Ishikawa (cell line): ENCODE measurements at regions not wholly inside any gene's neighbourhood (a gene's known extent, or its start where the extent isn't known, plus 50 kb on each side); places are given as distances from the start of the nearest gene placed in this dataset.

ENCODE experiments used
- CEBPB ChIP-seq: IDR thresholded peaks from 2 replicates; pipeline ENCODE4 v1.6.1; 2012
- CREB1 ChIP-seq: IDR thresholded peaks from 2 replicates; pipeline ENCODE4 v1.6.1; 2012; ENCODE audit warnings: low read depth
- EGR1 ChIP-seq: IDR thresholded peaks from 2 replicates; pipeline ENCODE4 v1.6.1; 2012
- FOXM1 ChIP-seq: IDR thresholded peaks from 2 replicates; pipeline ENCODE4 v1.6.1; 2012; ENCODE audit warnings: low read depth, borderline replicate concordance
- MAX ChIP-seq: IDR thresholded peaks from 2 replicates; pipeline ENCODE4 v1.6.1; 2012
- NFIC ChIP-seq: IDR thresholded peaks from 2 replicates; pipeline ENCODE4 v1.6.1; 2012
- RAD21 ChIP-seq: IDR thresholded peaks from 2 replicates; pipeline ENCODE4 v1.6.1; 2012; ENCODE audit warnings: low read depth
- REST ChIP-seq: IDR thresholded peaks from 2 replicates; pipeline ENCODE4 v1.6.1; 2012; ENCODE audit warnings: low read depth, mild to moderate bottlenecking
- TAF1 ChIP-seq: IDR thresholded peaks from 2 replicates; pipeline ENCODE4 v1.6.1; 2012; ENCODE audit warnings: low read depth, mild to moderate bottlenecking
- TCF12 ChIP-seq: IDR thresholded peaks from 2 replicates; pipeline ENCODE4 v1.6.1; 2012; ENCODE audit warnings: low read depth
- YY1 ChIP-seq: IDR thresholded peaks from 2 replicates; pipeline ENCODE4 v1.6.1; 2012; ENCODE audit warnings: low read depth

- TF ChIP-seq YY1 (no peak), REST (no peak), TAF1 (no peak), CREB1 (no peak), EGR1 (no peak), CEBPB (no peak), MAX (no peak), TCF12 (no peak), RAD21 (no peak), FOXM1 (no peak), NFIC (no peak)
Observed at GRCh38 chr17:13435230-13435629, 166.5 kb downstream of the HS3ST3A1 start.
